ENCODE measurements at regions not wholly inside any gene's neighbourhood (a gene's known extent, or its start where the extent isn't known, plus 50 kb on each side); places are given as distances from the start of the nearest gene placed in this dataset.

DNA sequence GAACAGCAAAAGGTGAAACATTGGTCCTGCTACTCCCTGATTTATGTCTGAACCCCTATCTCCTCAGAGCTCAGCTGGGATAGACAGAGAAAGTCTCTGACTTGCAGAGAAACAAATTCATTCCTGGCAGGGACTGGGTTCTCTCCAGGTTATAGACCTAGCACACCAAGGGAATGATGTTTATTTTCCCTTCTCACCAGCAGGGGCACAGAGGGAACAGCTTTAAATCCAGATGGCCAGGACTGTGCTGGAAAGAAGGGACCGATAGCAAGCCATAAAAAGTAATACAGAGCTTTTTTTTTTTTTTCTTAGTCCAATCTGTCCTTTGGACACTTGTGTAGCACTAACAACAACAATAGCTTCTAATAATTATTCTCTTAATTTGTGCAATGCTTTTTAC lies 141.1 kb upstream of the C9orf72 start:
- Histone ChIP-seq H3K9me3 (replicated peaks in 1 of 11) (peaks cover 0 to 3% (median under 1%) of the 10 kb centered on the region in 11 experiments; a peak in 3 of 22 replicates), H3K4me3 (no peak overlapping the region), H4K20me1 (no peaks in the 10 kb centered on the region), H3K4me2 (no peak overlapping the region), H3K9ac (no peak overlapping the region), H3K27ac (no peak overlapping the region), H3K27me3 (no peaks in the 10 kb centered on the region), H3K36me3 (no peaks in the 10 kb centered on the region), H3K4me1 (peaks cover 0 to under 1% (median 0%) of the 10 kb centered on the region in 10 experiments; a peak in 1 of 20 replicates)
- no peak for TF ChIP-seq Cebpa-rat (IDR thresholded peaks at IDR 0.05)

GRCh38 chr9:27715651-27716050 lies 142.4 kb upstream of the C9orf72 start:
- Histone ChIP-seq H3K4me3 (no peak overlapping the region), H3K4me2 (no peak overlapping the region), H3K27me3 (no peaks in the 10 kb centered on the region), H3K9me3 (replicated peaks in 1 of 11) (no peaks in the 10 kb centered on the region), H3K36me3 (no peaks in the 10 kb centered on the region), H3K9ac (no peak overlapping the region), H4K20me1 (no peaks in the 10 kb centered on the region), H3K4me1 (peaks cover 0 to 7% (median 0%) of the 10 kb centered on the region in 10 experiments; a peak in 1 of 20 replicates), H3K27ac (no peak overlapping the region)
- no peak for TF ChIP-seq Cebpa-rat (IDR thresholded peaks at IDR 0.05)

GRCh38 chr9:27717991-27718390 lies 144.7 kb upstream of the C9orf72 start:
- TF ChIP-seq Cebpa-rat (IDR thresholded peaks at IDR 0.05): no peak
- no peaks in the 10 kb centered on the region for H3K27me3 ChIP-seq
- H3K36me3 ChIP-seq: no peaks in the 10 kb centered on the region
- H3K9me3 ChIP-seq (replicated peaks in 1 of 11): no peaks in the 10 kb centered on the region
- no peaks in the 10 kb centered on the region for H4K20me1 ChIP-seq
- no peak overlapping the region for H3K9ac ChIP-seq
- no peak overlapping the region for H3K4me2 ChIP-seq
- H3K4me1 ChIP-seq: peaks cover 0 to 7% (median 0%) of the 10 kb centered on the region in 10 experiments; a peak in 2 of 20 replicates
- H3K27ac ChIP-seq: no peak overlapping the region
- H3K4me3 ChIP-seq: no peak overlapping the region

DNA sequence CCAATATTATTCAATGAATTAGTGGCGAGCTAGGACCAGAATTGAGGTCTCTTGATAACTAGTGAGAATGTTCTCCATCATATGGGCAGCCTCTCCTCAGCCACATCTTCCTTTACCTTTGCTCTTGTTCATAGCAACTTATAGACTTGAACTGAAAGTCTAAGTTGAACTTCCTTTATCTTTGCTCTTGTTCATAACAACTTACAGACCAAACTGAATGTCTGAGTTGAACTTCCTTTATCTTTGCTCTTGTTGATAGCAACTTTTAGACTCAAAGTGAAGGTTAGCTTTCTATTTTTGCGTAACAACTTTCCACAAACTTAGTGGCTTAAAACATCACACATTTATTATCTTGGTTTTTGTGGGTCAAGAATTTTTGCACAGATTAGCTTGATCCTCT lies 146.4 kb upstream of the C9orf72 start:
- H3K27ac ChIP-seq: no peak overlapping the region
- TF ChIP-seq Cebpa-rat (IDR thresholded peaks at IDR 0.05): no peak
- H4K20me1 ChIP-seq: no peaks in the 10 kb centered on the region
- H3K27me3 ChIP-seq: no peaks in the 10 kb centered on the region
- H3K9ac ChIP-seq: no peak overlapping the region
- no peak overlapping the region for H3K4me3 ChIP-seq
- H3K9me3 ChIP-seq (replicated peaks in 1 of 11): no peaks in the 10 kb centered on the region
- no peaks in the 10 kb centered on the region for H3K36me3 ChIP-seq
- no peak overlapping the region; a peak in 1 of 22 replicates for H3K4me2 ChIP-seq
- peaks cover 0 to 7% (median 0%) of the 10 kb centered on the region in 10 experiments; a peak in 2 of 20 replicates for H3K4me1 ChIP-seq

DNA sequence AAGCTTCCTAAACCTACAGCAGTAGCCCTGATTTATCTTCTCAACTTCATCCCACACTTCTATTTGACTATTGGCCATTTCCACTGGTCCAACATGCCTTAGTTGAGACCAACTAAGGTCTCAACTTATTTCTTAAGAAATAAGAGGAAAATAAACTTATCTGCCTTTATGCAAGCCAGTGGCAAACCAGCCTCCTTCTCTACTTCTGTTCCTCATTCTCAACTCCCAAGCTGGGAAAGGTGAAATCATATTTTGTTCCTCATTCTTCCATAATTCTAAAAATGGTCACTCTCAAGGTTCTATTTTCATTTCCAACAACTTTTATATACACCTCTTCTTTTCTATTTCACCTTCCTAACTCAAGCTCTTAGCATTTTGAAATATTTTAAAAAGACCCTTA lies 149.6 kb upstream of the C9orf72 start:
- no peaks in the 10 kb centered on the region for H3K9me3 ChIP-seq (replicated peaks in 1 of 11)
- H3K27me3 ChIP-seq: no peaks in the 10 kb centered on the region
- no peak overlapping the region for H3K9ac ChIP-seq
- no peak overlapping the region for H3K27ac ChIP-seq
- H4K20me1 ChIP-seq: no peaks in the 10 kb centered on the region
- no peaks in the 10 kb centered on the region for H3K36me3 ChIP-seq
- H3K4me2 ChIP-seq: peak overlapping the region in 1 of 11 experiments; percentile 6; a peak in 1 of 22 replicates
- TF ChIP-seq Cebpa-rat (IDR thresholded peaks at IDR 0.05): no peak
- no peak overlapping the region for H3K4me3 ChIP-seq
- H3K4me1 ChIP-seq: peaks cover 4 to 18% (median 6%) of the 10 kb centered on the region in 10 experiments; a peak in 11 of 20 replicates

GRCh38 chr9:27726244-27727081 lies 153.2 kb upstream of the C9orf72 start:
- Histone ChIP-seq H3K36me3 (no peaks in the 10 kb centered on the region), H3K9ac (peak overlapping the region in 1 of 11 experiments; percentile 10; a peak in 1 of 22 replicates), H3K4me1 (peaks cover 4 to 13% (median 6%) of the 10 kb centered on the region in 10 experiments; a peak in 11 of 20 replicates), H3K27ac (no peak overlapping the region), H3K4me3 (no peak overlapping the region), H3K27me3 (no peaks in the 10 kb centered on the region), H3K4me2 (peak overlapping the region in 9 of 11 experiments; percentile 0 to 75 (median 43); a peak in 11 of 22 replicates), H4K20me1 (no peaks in the 10 kb centered on the region), H3K9me3 (replicated peaks in 1 of 11) (no peaks in the 10 kb centered on the region)
- no peak for TF ChIP-seq Cebpa-rat (IDR thresholded peaks at IDR 0.05)

GRCh38 chr9:27732494-27732893 lies 159.2 kb upstream of the C9orf72 start:
- H3K36me3 ChIP-seq: no peaks in the 10 kb centered on the region
- H3K9me3 ChIP-seq (replicated peaks in 1 of 11): peaks cover 0 to 21% (median 10%) of the 10 kb centered on the region in 11 experiments; a peak in 13 of 22 replicates
- H3K27me3 ChIP-seq: no peaks in the 10 kb centered on the region
- H3K9ac ChIP-seq: no peak overlapping the region
- no peak overlapping the region for H3K4me2 ChIP-seq
- no peaks in the 10 kb centered on the region; a peak in 1 of 20 replicates for H3K4me1 ChIP-seq
- no peak for TF ChIP-seq Cebpa-rat (IDR thresholded peaks at IDR 0.05)
- H3K4me3 ChIP-seq: no peak overlapping the region
- no peaks in the 10 kb centered on the region for H4K20me1 ChIP-seq
- no peak overlapping the region for H3K27ac ChIP-seq

DNA sequence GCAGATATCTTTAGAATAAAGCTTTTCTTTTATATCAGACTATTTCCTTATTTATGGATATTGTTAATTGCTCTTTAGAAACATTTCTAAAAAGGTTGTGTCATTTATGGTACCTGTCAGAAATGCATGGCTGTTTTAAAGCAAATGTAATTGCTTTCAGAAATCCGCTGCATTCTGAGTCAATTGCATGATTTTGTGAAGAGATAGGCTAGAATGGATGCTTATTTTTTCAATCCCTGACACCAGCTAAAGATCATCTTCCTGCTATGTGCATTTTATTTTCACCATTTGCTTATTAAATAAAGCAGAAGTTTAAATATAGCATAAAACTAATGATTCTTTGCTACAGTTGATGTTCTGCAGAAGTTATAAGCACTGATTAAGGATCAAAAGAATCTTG lies 170.2 kb upstream of the C9orf72 start:
- TF ChIP-seq Cebpa-rat (IDR thresholded peaks at IDR 0.05): no peak
- H3K27ac ChIP-seq: no peak overlapping the region
- H3K4me2 ChIP-seq: no peak overlapping the region
- no peaks in the 10 kb centered on the region for H3K36me3 ChIP-seq
- no peaks in the 10 kb centered on the region for H3K27me3 ChIP-seq
- no peak overlapping the region for H3K4me3 ChIP-seq
- H4K20me1 ChIP-seq: no peaks in the 10 kb centered on the region
- H3K9ac ChIP-seq: no peak overlapping the region
- H3K4me1 ChIP-seq: no peaks in the 10 kb centered on the region
- peaks cover 0 to 38% (median 28%) of the 10 kb centered on the region in 11 experiments; a peak in 19 of 22 replicates for H3K9me3 ChIP-seq (replicated peaks in 1 of 11)

- no peak for TF ChIP-seq Cebpa-rat (IDR thresholded peaks at IDR 0.05)
- Histone ChIP-seq H4K20me1 (no peaks in the 10 kb centered on the region), H3K4me1 (no peaks in the 10 kb centered on the region), H3K36me3 (no peaks in the 10 kb centered on the region), H3K4me2 (no peak overlapping the region), H3K27ac (no peak overlapping the region), H3K9ac (no peak overlapping the region), H3K27me3 (no peaks in the 10 kb centered on the region), H3K4me3 (no peak overlapping the region), H3K9me3 (replicated peaks in 1 of 11) (no peaks in the 10 kb centered on the region)
These were observed 174.2 kb upstream of the C9orf72 start for GRCh38 chr9:27747450-27747849.

DNA sequence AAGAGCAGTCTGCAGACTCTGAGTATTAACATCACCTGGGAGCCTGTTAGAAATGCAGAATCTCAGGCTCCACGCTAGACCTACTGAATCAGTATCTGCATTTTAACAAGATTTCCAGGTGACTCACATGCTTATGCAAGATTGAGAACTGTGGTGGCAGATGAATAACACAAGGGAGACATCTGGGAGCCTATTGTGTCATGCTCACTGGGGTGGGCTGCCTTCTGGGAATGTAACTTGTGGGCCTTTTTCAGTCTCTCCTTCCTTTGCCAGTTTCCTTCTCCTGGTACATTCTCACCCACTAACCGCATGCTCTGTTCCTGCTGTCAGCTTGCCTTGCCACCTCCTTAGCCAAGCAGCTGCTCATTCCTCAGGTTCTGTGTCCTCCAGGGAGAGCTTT lies 176.6 kb upstream of the C9orf72 start:
- Histone ChIP-seq H4K20me1 (no peaks in the 10 kb centered on the region), H3K9ac (no peak overlapping the region), H3K4me2 (no peak overlapping the region), H3K9me3 (replicated peaks in 1 of 11) (no peaks in the 10 kb centered on the region), H3K4me1 (no peaks in the 10 kb centered on the region), H3K4me3 (no peak overlapping the region), H3K27ac (no peak overlapping the region), H3K36me3 (no peaks in the 10 kb centered on the region), H3K27me3 (no peaks in the 10 kb centered on the region)
- no peak for TF ChIP-seq Cebpa-rat (IDR thresholded peaks at IDR 0.05)
